IPS-20b (cell line): ENCODE measurements at regions not wholly inside any gene's neighbourhood (a gene's known extent, or its start where the extent isn't known, plus 50 kb on each side); places are given as distances from the start of the nearest gene placed in this dataset.
A peak's percentile ranks its signal among the peaks of the same experiment; 100 is the strongest.

Source experiments
- H3K27ac ChIP-seq: one replicate; pipeline ENCODE4 v1.5.1; 2013; ENCODE audit warnings: low read length
- H3K27me3 ChIP-seq: 2 replicates; pipeline ENCODE4 v1.6.1; 2013; ENCODE audit warnings: mild to moderate bottlenecking, low read length, inconsistent platforms; ENCODE audit not compliant: insufficient read depth
- H3K36me3 ChIP-seq: 2 replicates; pipeline ENCODE4 v1.6.1; 2013; ENCODE audit warnings: low read depth, mild to moderate bottlenecking, inconsistent platforms, low read length, moderate library complexity; ENCODE audit not compliant: insufficient read depth
- H3K4me1 ChIP-seq: 2 replicates; pipeline ENCODE4 v1.6.1; 2013; ENCODE audit warnings: mild to moderate bottlenecking, control low read depth, inconsistent platforms, low read length, moderate library complexity; ENCODE audit not compliant: insufficient read depth
- H3K4me3 ChIP-seq: 2 replicates; pipeline ENCODE4 v1.5.1; 2013; ENCODE audit warnings: mild to moderate bottlenecking, low read length, inconsistent platforms
- H3K9ac ChIP-seq: 2 replicates; pipeline ENCODE4 v1.6.1; 2013; ENCODE audit warnings: low read depth, mild to moderate bottlenecking, inconsistent platforms, low read length, moderate library complexity
- H3K9me3 ChIP-seq: 2 replicates; pipeline ENCODE4 v1.6.1; 2013; ENCODE audit warnings: mild to moderate bottlenecking, low read depth, low read length, inconsistent platforms; ENCODE audit not compliant: insufficient read depth

GRCh38 chr3:94413336-94414108 lies 350.7 kb downstream of the NSUN3 start:
- Histone ChIP-seq H3K36me3 (no peaks in the 10 kb centered on the region), H3K9me3 (no peaks in the 10 kb centered on the region), H3K4me1 (peaks cover 14% of the 10 kb centered on the region), H3K4me3 (peak overlapping the region; percentile 13; the same call in 1 of the 2 replicates), H3K27ac (peak overlapping the region; percentile 34), H3K9ac (no peak overlapping the region; the same call in 1 of the 2 replicates), H3K27me3 (no peaks in the 10 kb centered on the region)

- no peak overlapping the region for H3K4me3 ChIP-seq
- no peaks in the 10 kb centered on the region for H3K9me3 ChIP-seq
- no peak overlapping the region for H3K27ac ChIP-seq
- no peaks in the 10 kb centered on the region for H3K36me3 ChIP-seq
- peaks cover 14% of the 10 kb centered on the region for H3K4me1 ChIP-seq
- no peaks in the 10 kb centered on the region for H3K27me3 ChIP-seq
- no peak overlapping the region for H3K9ac ChIP-seq
Observed at GRCh38 chr3:94414418-94414817, 351.6 kb downstream of the NSUN3 start.

- no peak overlapping the region for H3K4me3 ChIP-seq
- H3K4me1 ChIP-seq: peaks cover 14% of the 10 kb centered on the region
- H3K27ac ChIP-seq: no peak overlapping the region
- H3K9ac ChIP-seq: no peak overlapping the region
- no peaks in the 10 kb centered on the region for H3K27me3 ChIP-seq
- no peaks in the 10 kb centered on the region for H3K36me3 ChIP-seq
- H3K9me3 ChIP-seq: no peaks in the 10 kb centered on the region
Observed at GRCh38 chr3:94416768-94417167, 353.9 kb downstream of the NSUN3 start.

- no peak overlapping the region for H3K27ac ChIP-seq
- H3K4me3 ChIP-seq: no peak overlapping the region
- H3K9ac ChIP-seq: no peak overlapping the region
- peaks cover 12% of the 10 kb centered on the region for H3K4me1 ChIP-seq
- H3K36me3 ChIP-seq: no peaks in the 10 kb centered on the region
- no peaks in the 10 kb centered on the region for H3K9me3 ChIP-seq
- no peaks in the 10 kb centered on the region for H3K27me3 ChIP-seq
Observed at GRCh38 chr3:94417963-94418455, 355.1 kb downstream of the NSUN3 start.

- H3K9me3 ChIP-seq: peaks cover 2% of the 10 kb centered on the region; the same call in 1 of the 2 replicates
- H3K27ac ChIP-seq: no peak overlapping the region
- H3K4me3 ChIP-seq: no peak overlapping the region
Observed at GRCh38 chr3:94420931-94421330, 358.1 kb downstream of the NSUN3 start.

GRCh38 chr3:94423578-94423977 lies 360.7 kb downstream of the NSUN3 start:
- no peaks in the 10 kb centered on the region for H3K36me3 ChIP-seq
- no peak overlapping the region for H3K27ac ChIP-seq
- peaks cover 11% of the 10 kb centered on the region for H3K9me3 ChIP-seq
- H3K27me3 ChIP-seq: no peaks in the 10 kb centered on the region
- H3K9ac ChIP-seq: no peak overlapping the region
- H3K4me1 ChIP-seq: no peaks in the 10 kb centered on the region
- no peak overlapping the region for H3K4me3 ChIP-seq

More at GRCh38 chr3:94420931-94421330, 358.1 kb downstream of the NSUN3 start:
- Histone ChIP-seq H3K36me3 (no peaks in the 10 kb centered on the region), H3K4me1 (no peaks in the 10 kb centered on the region), H3K9ac (no peak overlapping the region), H3K27me3 (no peaks in the 10 kb centered on the region)

GRCh38 chr3:94429517-94429916 lies 366.7 kb downstream of the NSUN3 start:
- Histone ChIP-seq H3K36me3 (no peaks in the 10 kb centered on the region), H3K9ac (no peak overlapping the region), H3K27ac (no peak overlapping the region), H3K4me1 (no peaks in the 10 kb centered on the region), H3K4me3 (no peak overlapping the region), H3K27me3 (no peaks in the 10 kb centered on the region), H3K9me3 (peaks cover 11% of the 10 kb centered on the region)

GRCh38 chr3:94431876-94432570 lies 369.2 kb downstream of the NSUN3 start:
- no peak overlapping the region for H3K9ac ChIP-seq
- no peaks in the 10 kb centered on the region for H3K36me3 ChIP-seq
- no peaks in the 10 kb centered on the region for H3K27me3 ChIP-seq
- H3K9me3 ChIP-seq: no peaks in the 10 kb centered on the region; the same call in 1 of the 2 replicates
- H3K4me3 ChIP-seq: no peak overlapping the region
- H3K4me1 ChIP-seq: no peaks in the 10 kb centered on the region
- no peak overlapping the region for H3K27ac ChIP-seq

GRCh38 chr3:94433811-94434210 lies 370.9 kb downstream of the NSUN3 start:
- no peaks in the 10 kb centered on the region for H3K4me1 ChIP-seq
- H3K9me3 ChIP-seq: no peaks in the 10 kb centered on the region
- no peak overlapping the region for H3K4me3 ChIP-seq
- H3K27ac ChIP-seq: no peak overlapping the region
- H3K27me3 ChIP-seq: no peaks in the 10 kb centered on the region
- no peak overlapping the region for H3K9ac ChIP-seq
- no peaks in the 10 kb centered on the region for H3K36me3 ChIP-seq

GRCh38 chr3:94440767-94441493 lies 378.1 kb downstream of the NSUN3 start:
- no peak overlapping the region for H3K4me3 ChIP-seq
- H3K4me1 ChIP-seq: peaks cover 3% of the 10 kb centered on the region; the same call in 1 of the 2 replicates
- H3K27ac ChIP-seq: no peak overlapping the region
- no peak overlapping the region for H3K9ac ChIP-seq
- H3K36me3 ChIP-seq: no peaks in the 10 kb centered on the region
- no peaks in the 10 kb centered on the region for H3K9me3 ChIP-seq
- H3K27me3 ChIP-seq: no peaks in the 10 kb centered on the region

GRCh38 chr3:94441494-94441847 lies 378.6 kb downstream of the NSUN3 start:
- H3K4me3 ChIP-seq: no peak overlapping the region
- no peaks in the 10 kb centered on the region for H3K36me3 ChIP-seq
- H3K4me1 ChIP-seq: peaks cover 3% of the 10 kb centered on the region; the same call in 1 of the 2 replicates
- H3K9ac ChIP-seq: no peak overlapping the region
- no peaks in the 10 kb centered on the region for H3K9me3 ChIP-seq
- H3K27me3 ChIP-seq: no peaks in the 10 kb centered on the region
- H3K27ac ChIP-seq: no peak overlapping the region
